PC-3 (cell line): ENCODE measurements at regions not wholly inside any gene's neighbourhood (a gene's known extent, or its start where the extent isn't known, plus 50 kb on each side); places are given as distances from the start of the nearest gene placed in this dataset.

Source experiments
- ATAC-seq: fragments of 200-7000 bp; cut with Tn5 transposase; 2 replicates; pipeline ENCODE4 v1.9.1; 2020; ENCODE audit warnings: mild to moderate bottlenecking, moderate library complexity
- BruUV-seq: library from RNA; stranded (reverse); fragments of 400-500 nt; replicated peaks from 2 replicates; lab custom pipeline; 2021; lab: Mats Ljungman, UMichigan
- CTCF ChIA-PET: fragments of 300-600 bp; sonication (Branson Sonifier 250); formaldehyde crosslinking; loops from one replicate; lab custom pipeline; 2022; ENCODE audit warnings: antibody characterized with exemption; lab: Charles Lee
- POLR2A ChIA-PET: fragments of 300-600 bp; sonication (Branson Sonifier 250); formaldehyde crosslinking; loops from one replicate; lab custom pipeline; 2022; ENCODE audit warnings: antibody characterized with exemption; ENCODE audit not compliant: unreplicated experiment; lab: Charles Lee
- DNase-seq: peaks from one replicate; pipeline ENCODE4 v3.0.0-alpha.2; 2015
- H2AFZ ChIP-seq: fragments of 300-600 bp; sonication (generic); 2 replicates; pipeline ENCODE4 v1.6.0; 2016; ENCODE audit warnings: antibody characterized with exemption, low read length
- H3F3A ChIP-seq: fragments of 300-600 bp; sonication (generic); one replicate; pipeline ENCODE4 v1.6.0; 2017; ENCODE audit warnings: antibody characterized with exemption, low read length, control low read depth, mild to moderate bottlenecking; ENCODE audit not compliant: unreplicated experiment
- H3K27ac ChIP-seq: fragments of 300-600 bp; sonication (generic); 2 replicates; pipeline ENCODE4 v1.5.1; 2016; ENCODE audit warnings: mild to moderate bottlenecking, low read length
- H3K27me3 ChIP-seq: fragments of 300-600 bp; sonication (generic); 2 replicates; pipeline ENCODE4 v1.6.1; 2016; ENCODE audit warnings: low read length, mixed read lengths
- H3K36me3 ChIP-seq: fragments of 300-600 bp; sonication (generic); 2 replicates; pipeline ENCODE4 v1.6.1; 2016; ENCODE audit warnings: low read depth, mixed run types, low read length, mixed read lengths
- H3K4me1 ChIP-seq: fragments of 300-600 bp; sonication (generic); 2 replicates; pipeline ENCODE4 v1.5.1; 2016; ENCODE audit warnings: low read length; ENCODE audit not compliant: insufficient read depth
- H3K4me2 ChIP-seq: fragments of 300-600 bp; sonication (generic); 2 replicates; pipeline ENCODE4 v1.6.0; 2016; ENCODE audit warnings: low read length
- H3K4me3 ChIP-seq: fragments of 300-600 bp; sonication (generic); 2 replicates; pipeline ENCODE4 v1.5.1; 2016; ENCODE audit warnings: mild to moderate bottlenecking, low read length, mixed read lengths
- H3K79me2 ChIP-seq: fragments of 300-600 bp; sonication (generic); 2 replicates; pipeline ENCODE4 v1.6.1; 2017; ENCODE audit warnings: low read length, mixed read lengths
- H3K9ac ChIP-seq: fragments of 300-600 bp; sonication (generic); 2 replicates; pipeline ENCODE4 v1.6.0; 2016; ENCODE audit warnings: mild to moderate bottlenecking, low read length
- H3K9me2 ChIP-seq: fragments of 300-600 bp; sonication (generic); replicated peaks from 2 replicates; pipeline ENCODE4 v1.6.1; 2016; ENCODE audit warnings: mixed run types, low read length, mixed read lengths
- H3K9me3 ChIP-seq: fragments of 300-600 bp; sonication (generic); 2 replicates; pipeline ENCODE4 v1.6.1; 2016; ENCODE audit warnings: low read length, mixed read lengths
- H4K20me1 ChIP-seq: fragments of 300-600 bp; sonication (generic); 2 replicates; pipeline ENCODE4 v1.6.1; 2016; ENCODE audit warnings: low read length, mixed read lengths
- CTCF ChIP-seq: fragments of 300-600 bp; sonication (generic); conservative IDR thresholded peaks from 2 replicates; pipeline ENCODE4 v1.5.1; 2017; ENCODE audit warnings: antibody characterized with exemption, low read depth, mild to moderate bottlenecking, low read length
- EZH2 ChIP-seq: fragments of 300-600 bp; sonication (generic); IDR thresholded peaks from one replicate; pipeline ENCODE4 v1.6.1; 2017; ENCODE audit warnings: antibody characterized with exemption, mild to moderate bottlenecking, low read length; ENCODE audit not compliant: unreplicated experiment
- EZH2phosphoT487 ChIP-seq: fragments of 300-600 bp; sonication (generic); IDR thresholded peaks from 2 replicates; pipeline ENCODE4 v1.6.1; 2018; ENCODE audit warnings: mild to moderate bottlenecking, antibody characterized with exemption, low read length, borderline replicate concordance
- intact Hi-C: fragments of 100-400 bp; cut with micrococcal nuclease; formaldehyde crosslinking; loops from 2 replicates; pipeline ENCODE4 v1.9.0; 2023

GRCh38 chr1:182198006-182198605 lies 136.6 kb upstream of the ZNF648 start:
- no peaks in the 10 kb centered on the region for H3F3A ChIP-seq
- no peaks in the 10 kb centered on the region for H3K4me1 ChIP-seq
- H3K9me2 ChIP-seq: no peaks in the 10 kb centered on the region
- no peaks in the 10 kb centered on the region for H4K20me1 ChIP-seq
- H3K27me3 ChIP-seq: no peaks in the 10 kb centered on the region
- TF ChIP-seq EZH2phosphoT487 (no peak), EZH2 (no peak), CTCF (peak; percentile 59)
- POLR2A ChIA-PET: no interaction called here
- H3K9me3 ChIP-seq: no peaks in the 10 kb centered on the region
- no peak overlapping the region for H2AFZ ChIP-seq
- ATAC-seq: no peak
- CTCF ChIA-PET: no interaction called here
- BruUV-seq: no TSS peak
- H3K27ac ChIP-seq: no peak overlapping the region
- H3K4me2 ChIP-seq: no peak overlapping the region
- no peaks in the 10 kb centered on the region for H3K79me2 ChIP-seq
- intact Hi-C loops: no loop called here
- no peaks in the 10 kb centered on the region for H3K36me3 ChIP-seq
- H3K4me3 ChIP-seq: no peak overlapping the region
- H3K9ac ChIP-seq: no peak overlapping the region
- DNase-seq: peak; percentile 21

- Histone ChIP-seq H3K4me1 (no peaks in the 10 kb centered on the region), H3F3A (no peaks in the 10 kb centered on the region), H3K9me3 (no peaks in the 10 kb centered on the region), H4K20me1 (no peaks in the 10 kb centered on the region), H3K4me2 (no peak overlapping the region), H3K27me3 (no peaks in the 10 kb centered on the region), H3K27ac (no peak overlapping the region), H3K9me2 (no peaks in the 10 kb centered on the region), H3K79me2 (no peaks in the 10 kb centered on the region), H3K9ac (no peak overlapping the region), H3K36me3 (no peaks in the 10 kb centered on the region), H3K4me3 (no peak overlapping the region), H2AFZ (no peak overlapping the region)
- BruUV-seq: no TSS peak
- ATAC-seq (no peak), DNase-seq (no peak)
- CTCF ChIA-PET: interaction anchor here (0.6 kb wide), 1 partner anchor 986 kb away, joined by 3 read pairs; no protein-coding TSS in a partner anchor
- TF ChIP-seq CTCF (no peak), EZH2phosphoT487 (no peak)
- intact Hi-C loops: no loop called here
- POLR2A ChIA-PET: no interaction called here
Measured at GRCh38 chr1:182196897-182197870, 135.7 kb upstream of the ZNF648 start.

- Histone ChIP-seq H3K36me3 (no peaks in the 10 kb centered on the region), H3K4me3 (no peak overlapping the region), H3K27ac (no peak overlapping the region), H3K4me2 (no peak overlapping the region), H3K9me2 (no peaks in the 10 kb centered on the region), H3K27me3 (no peaks in the 10 kb centered on the region), H3K4me1 (no peaks in the 10 kb centered on the region), H4K20me1 (no peaks in the 10 kb centered on the region), H3K79me2 (no peaks in the 10 kb centered on the region), H3F3A (no peaks in the 10 kb centered on the region), H3K9ac (no peak overlapping the region), H2AFZ (no peak overlapping the region), H3K9me3 (no peaks in the 10 kb centered on the region)
- BruUV-seq: no TSS peak
- intact Hi-C loops: no loop called here
- ATAC-seq: no peak
- CTCF ChIA-PET: no interaction called here
- TF ChIP-seq EZH2: no peak
- TF ChIP-seq EZH2phosphoT487: no peak
- no peak for TF ChIP-seq CTCF
- no peak for DNase-seq
- POLR2A ChIA-PET: no interaction called here
Measured at GRCh38 chr1:182195733-182196132, 134.2 kb upstream of the ZNF648 start.
